ENCODE measurements at regions not wholly inside any gene's neighbourhood (a gene's known extent, or its start where the extent isn't known, plus 50 kb on each side); places are given as distances from the start of the nearest gene placed in this dataset.

GRCh38 chr9:16336833-16337232 is 533.6 kb downstream of the BNC2 start:
- no peak for TF ChIP-seq SP1 (IDR thresholded peaks at IDR 0.05)
- no peak for TF ChIP-seq BHLHE40 (IDR thresholded peaks at IDR 0.05; ENCODE audit: borderline replicate concordance)
- TF ChIP-seq FOXK2 (IDR thresholded peaks at IDR 0.05): no peak
- no peak for TF ChIP-seq PKNOX1 (IDR thresholded peaks at IDR 0.05)
- TF ChIP-seq FOXM1 (IDR thresholded peaks at IDR 0.05; ENCODE audit: borderline replicate concordance): no peak
- no peak for TF ChIP-seq HDGF (IDR thresholded peaks at IDR 0.05; ENCODE audit: borderline replicate concordance)
